Liver (tissue), 8 donors: ENCODE measurements at regions not wholly inside any gene's neighbourhood (a gene's known extent, or its start where the extent isn't known, plus 50 kb on each side); places are given as distances from the start of the nearest gene placed in this dataset.

Experiments used
- DNase-seq: peaks from one replicate; pipeline ENCODE4 v3.0.0-alpha.2; 2017; ENCODE audit warnings: low spot score
- H3K27ac ChIP-seq, 2 donors: one replicate each; pipeline ENCODE4 v1.7.0; 2013; ENCODE audit warnings: inconsistent platforms in 2 of 2, low read length in 2 of 2, control low read depth in 1 of 2, low read depth in 1 of 2, mild to moderate bottlenecking in 1 of 2
- H3K27me3 ChIP-seq, 4 donors: one replicate each; pipeline versions ENCODE4 v1.6.1 to v1.7.0; 2013; ENCODE audit warnings: low read length in 3 of 4, inconsistent platforms in 1 of 4, mild to moderate bottlenecking in 1 of 4, moderate library complexity in 1 of 4; ENCODE audit not compliant: control insufficient read depth in 4 of 4, insufficient read depth in 4 of 4
- H3K36me3 ChIP-seq, 4 donors: one replicate each; pipeline versions ENCODE4 v1.6.1 to v1.7.0; 2013; ENCODE audit warnings: low read length in 3 of 4, mild to moderate bottlenecking in 3 of 4, low read depth in 1 of 4, moderate library complexity in 1 of 4; ENCODE audit not compliant: control insufficient read depth in 4 of 4, insufficient read depth in 3 of 4
- H3K4me1 ChIP-seq, 4 donors: one replicate each; pipeline versions ENCODE4 v1.6.1 to v1.7.0; 2013; ENCODE audit warnings: low read length in 3 of 4, mild to moderate bottlenecking in 3 of 4, moderate library complexity in 1 of 4; ENCODE audit not compliant: control insufficient read depth in 4 of 4, insufficient read depth in 4 of 4
- H3K4me3 ChIP-seq, 3 donors: one replicate each; pipeline versions ENCODE4 v1.6.1 to v1.7.0; 2013; ENCODE audit warnings: low read length in 3 of 3, control low read depth in 1 of 3, low read depth in 1 of 3, mild to moderate bottlenecking in 1 of 3
- H3K9ac ChIP-seq, 2 donors: one replicate each; pipeline ENCODE4 v1.7.0; 2013; ENCODE audit warnings: low read length in 2 of 2, mild to moderate bottlenecking in 2 of 2, moderate library complexity in 2 of 2, control low read depth in 1 of 2, low read depth in 1 of 2
- H3K9me3 ChIP-seq, 4 donors: one replicate each; pipeline versions ENCODE4 v1.6.1 to v1.7.0; 2013; ENCODE audit warnings: low read length in 3 of 4; ENCODE audit not compliant: control insufficient read depth in 4 of 4
- EGR1 ChIP-seq, 2 donors: IDR thresholded peaks; 2 replicates each; pipeline ENCODE4 v1.6.1; 2016 to 2018; ENCODE audit warnings: antibody characterized with exemption in 2 of 2, low read depth in 2 of 2
- FOXA2 ChIP-seq: IDR thresholded peaks from 2 replicates; pipeline ENCODE4 v1.6.1; 2016; ENCODE audit warnings: antibody characterized with exemption
- GABPA ChIP-seq, 2 donors: IDR thresholded peaks in 1 of 2; conservative IDR thresholded peaks in 1 of 2; 2 replicates each; pipeline ENCODE4 v1.6.1; 2016; ENCODE audit warnings: antibody characterized with exemption in 2 of 2, mild to moderate bottlenecking in 1 of 2, moderate library complexity in 1 of 2
- HNF4A ChIP-seq, 2 donors: conservative IDR thresholded peaks; 2 replicates each; pipeline ENCODE4 v1.6.1; 2016; ENCODE audit warnings: antibody characterized with exemption in 2 of 2, mild to moderate bottlenecking in 2 of 2
- JUND ChIP-seq, 2 donors: IDR thresholded peaks; 2 replicates each; pipeline ENCODE4 v1.6.1; 2016; ENCODE audit warnings: antibody characterized with exemption in 2 of 2
- RAD21 ChIP-seq, 2 donors: IDR thresholded peaks; 2 replicates each; pipeline ENCODE4 v1.6.1; 2016; ENCODE audit warnings: antibody characterized with exemption in 2 of 2, mild to moderate bottlenecking in 2 of 2
- REST ChIP-seq: IDR thresholded peaks from 2 replicates; pipeline ENCODE4 v1.6.1; 2016; ENCODE audit warnings: antibody characterized with exemption, mild to moderate bottlenecking
- RXRA ChIP-seq, 2 donors: IDR thresholded peaks; 2 replicates each; pipeline ENCODE4 v1.6.1; 2017 to 2018; ENCODE audit warnings: antibody characterized with exemption in 2 of 2, mild to moderate bottlenecking in 1 of 2
- TAF1 ChIP-seq: conservative IDR thresholded peaks from 2 replicates; pipeline ENCODE4 v1.6.1; 2016; ENCODE audit warnings: antibody characterized with exemption, mild to moderate bottlenecking
- WGBS: extraction: QIAGEN DNeasy Blood & Tissue Kit; methylation state at CpG from one replicate; pipeline ENCODE4 v1.1.7; 2013; 5-methylcytosine and 5-hydroxymethylcytosine counted together
- TF ChIP-seq, protein P1 (sequence below): fragments of 150-350 bp; IDR thresholded peaks from 2 replicates; pipeline ENCODE4 v1.5.1; 2017; ENCODE audit warnings: improper control_type of control experiment, low read depth, low read length; ENCODE audit not compliant: missing input control
- TF ChIP-seq, protein P2 (sequence below): IDR thresholded peaks from 2 replicates; pipeline ENCODE4 v1.6.1; 2016; ENCODE audit warnings: antibody characterized with exemption
- donor health status: healthy.
- donor health status: healthy.
- donor health status: healthy.
- donor health status: healthy.
- donor health status: healthy.

- TF ChIP-seq, protein P1, sequence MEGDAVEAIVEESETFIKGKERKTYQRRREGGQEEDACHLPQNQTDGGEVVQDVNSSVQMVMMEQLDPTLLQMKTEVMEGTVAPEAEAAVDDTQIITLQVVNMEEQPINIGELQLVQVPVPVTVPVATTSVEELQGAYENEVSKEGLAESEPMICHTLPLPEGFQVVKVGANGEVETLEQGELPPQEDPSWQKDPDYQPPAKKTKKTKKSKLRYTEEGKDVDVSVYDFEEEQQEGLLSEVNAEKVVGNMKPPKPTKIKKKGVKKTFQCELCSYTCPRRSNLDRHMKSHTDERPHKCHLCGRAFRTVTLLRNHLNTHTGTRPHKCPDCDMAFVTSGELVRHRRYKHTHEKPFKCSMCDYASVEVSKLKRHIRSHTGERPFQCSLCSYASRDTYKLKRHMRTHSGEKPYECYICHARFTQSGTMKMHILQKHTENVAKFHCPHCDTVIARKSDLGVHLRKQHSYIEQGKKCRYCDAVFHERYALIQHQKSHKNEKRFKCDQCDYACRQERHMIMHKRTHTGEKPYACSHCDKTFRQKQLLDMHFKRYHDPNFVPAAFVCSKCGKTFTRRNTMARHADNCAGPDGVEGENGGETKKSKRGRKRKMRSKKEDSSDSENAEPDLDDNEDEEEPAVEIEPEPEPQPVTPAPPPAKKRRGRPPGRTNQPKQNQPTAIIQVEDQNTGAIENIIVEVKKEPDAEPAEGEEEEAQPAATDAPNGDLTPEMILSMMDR: no peak
- TF ChIP-seq TAF1 (no peak), EGR1 (IDR thresholded peaks at IDR 0.05; ENCODE audit: low read depth in 2 of 2) (no peak), RAD21 (IDR thresholded peaks at IDR 0.05) (no peak), RXRA (IDR thresholded peaks at IDR 0.05) (no peak), FOXA2 (no peak), GABPA (IDR thresholded peaks at IDR 0.05 in 1 of 2, conservative IDR thresholded peaks at IDR 0.05 in 1 of 2) (no peak)
Observed at GRCh38 chr16:54482892-54483574, 196.4 kb upstream of the IRX3 start (continued).

GRCh38 chr16:54480429-54480828, 193.8 kb upstream of the IRX3 start:
- TF ChIP-seq FOXA2 (no peak), EGR1 (IDR thresholded peaks at IDR 0.05; ENCODE audit: low read depth in 2 of 2) (no peak), JUND (IDR thresholded peaks at IDR 0.05) (no peak), REST (no peak), GABPA (IDR thresholded peaks at IDR 0.05 in 1 of 2, conservative IDR thresholded peaks at IDR 0.05 in 1 of 2) (no peak), RXRA (IDR thresholded peaks at IDR 0.05) (no peak), HNF4A (conservative IDR thresholded peaks at IDR 0.05) (no peak)
- TF ChIP-seq, protein P1: no peak
- TF ChIP-seq, protein P2, sequence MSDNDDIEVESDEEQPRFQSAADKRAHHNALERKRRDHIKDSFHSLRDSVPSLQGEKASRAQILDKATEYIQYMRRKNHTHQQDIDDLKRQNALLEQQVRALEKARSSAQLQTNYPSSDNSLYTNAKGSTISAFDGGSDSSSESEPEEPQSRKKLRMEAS: no peak
- Histone ChIP-seq H3K36me3 (no peaks in the 10 kb centered on the region), H3K4me3 (no peak overlapping the region), H3K27me3 (no peaks in the 10 kb centered on the region), H3K9ac (no peak overlapping the region), H3K4me1 (no peaks in the 10 kb centered on the region), H3K9me3 (no peaks in the 10 kb centered on the region), H3K27ac (no peak overlapping the region)
- WGBS: 76% methylated on average over 5 of the region's 5 CpGs
- DNase-seq: no peak
